Adrenal gland (tissue), 9 donors: ENCODE measurements at regions not wholly inside any gene's neighbourhood (a gene's known extent, or its start where the extent isn't known, plus 50 kb on each side); places are given as distances from the start of the nearest gene placed in this dataset.

Source experiments
- DNase-seq, 7 donors: peaks; one replicate each; pipeline ENCODE4 v3.0.0-alpha.2; 2019 to 2020
- H3K27ac ChIP-seq, 5 donors: fragments of 200-600 bp; sonication (generic) in 4 of 5; 1 replicate in 3 of 5; 2 replicates in 2 of 5; pipeline versions ENCODE4 v1.5.1 to v1.8.0; 2016 to 2020; ENCODE audit warnings: mild to moderate bottlenecking in 1 of 5
- H3K27me3 ChIP-seq: fragments of 200-600 bp; 2 replicates; pipeline ENCODE4 v1.8.0; 2021
- H3K36me3 ChIP-seq, 2 donors: fragments of 200-600 bp; replicated peaks in 1 of 2; 1 replicate in 1 of 2; 2 replicates in 1 of 2; pipeline versions ENCODE4 v1.5.1 to v1.8.0; 2018 to 2022
- H3K4me1 ChIP-seq, 2 donors: fragments of 200-600 bp; replicated peaks in 1 of 2; 1 replicate in 1 of 2; 2 replicates in 1 of 2; pipeline versions ENCODE4 v1.5.1 to v1.8.0; 2018 to 2021
- H3K4me3 ChIP-seq, 4 donors: fragments of 200-600 bp; sonication (generic) in 3 of 4; one replicate each; pipeline ENCODE4 v1.5.1; 2016 to 2018
- H3K9me3 ChIP-seq, 3 donors: fragments of 200-600 bp; sonication (generic) in 1 of 3; replicated peaks in 1 of 3; 1 replicate in 2 of 3; 2 replicates in 1 of 3; pipeline versions ENCODE4 v1.5.1 to v1.8.0; 2016 to 2021
- CTCF ChIP-seq, 6 experiments: fragments of 450-650 bp in 4 of 6; fragments of 200-600 bp in 2 of 6; sonication (generic) in 1 of 6; IDR thresholded peaks; 1 replicate in 5 of 6; 2 replicates in 1 of 6; pipeline versions ENCODE4 v1.5.1 to v1.8.0; 2016 to 2021; ENCODE audit warnings: antibody characterized with exemption in 6 of 6, mild to moderate bottlenecking in 2 of 6, moderate library complexity in 1 of 6
- POLR2A ChIP-seq, 2 donors: fragments of 450-650 bp; IDR thresholded peaks; one replicate each; pipeline ENCODE4 v1.6.1; 2017; ENCODE audit warnings: antibody characterized with exemption in 2 of 2, mild to moderate bottlenecking in 2 of 2, moderate library complexity in 1 of 2
- WGBS, 4 donors: extraction: QIAGEN DNeasy Blood & Tissue Kit in 2 of 4; methylation state at CpG; one replicate each; pipeline versions ENCODE4 v1.1.5 to v1.1.7; 2013 to 2017; 5-methylcytosine and 5-hydroxymethylcytosine counted together
- intact Hi-C, 2 donors: fragments of 100-400 bp; cut with DNase I; formaldehyde crosslinking; loops; one replicate each; pipeline versions ENCODE4 v1.14.1 to v1.15.0; 2022 to 2023
- donor health status: healthy with polysubstance abuse.
- donor health status: Bipolar disorder and iron deficiency.
- donor health status: DM: yes; HTN: yes; CAD: no.
- donor health status: DM: no; HTN: no; CAD: no.
- donor health status: DM: no; HTN: no; CAD: no.

GRCh38 chr7:68288144-68288593 lies 1291.5 kb downstream of the TYW1 start:
- no peaks in the 10 kb centered on the region for H3K9me3 ChIP-seq
- H3K36me3 ChIP-seq = no peaks in the 10 kb centered on the region
- DNase-seq = no peak
- 70 to 84% (median 74%) methylated on average over 4 of the region's 4 CpGs for WGBS, 4 donors
- TF ChIP-seq POLR2A (IDR thresholded peaks at IDR 0.05) = no peak
- TF ChIP-seq CTCF (IDR thresholded peaks at IDR 0.05) = no peak
- no peaks in the 10 kb centered on the region for H3K27me3 ChIP-seq
- H3K27ac ChIP-seq = no peak overlapping the region
- H3K4me1 ChIP-seq = no peaks in the 10 kb centered on the region
- intact Hi-C loops = no loop called here
- no peak overlapping the region for H3K4me3 ChIP-seq

- intact Hi-C loops = no loop called here
- H3K4me1 ChIP-seq = no peaks in the 10 kb centered on the region
- H3K9me3 ChIP-seq = no peaks in the 10 kb centered on the region
- no peak for DNase-seq
- TF ChIP-seq POLR2A (IDR thresholded peaks at IDR 0.05) (no peak), CTCF (IDR thresholded peaks at IDR 0.05) (no peak)
- H3K36me3 ChIP-seq = no peaks in the 10 kb centered on the region
- H3K4me3 ChIP-seq = no peak overlapping the region
- no peak overlapping the region for H3K27ac ChIP-seq
- no peaks in the 10 kb centered on the region for H3K27me3 ChIP-seq
Observed at GRCh38 chr7:68291710-68292109, 1295.1 kb downstream of the TYW1 start.

GRCh38 chr7:68295386-68295785 lies 1298.8 kb downstream of the TYW1 start:
- TF ChIP-seq POLR2A (IDR thresholded peaks at IDR 0.05) = no peak
- TF ChIP-seq CTCF (IDR thresholded peaks at IDR 0.05) = no peak
- H3K27me3 ChIP-seq = no peaks in the 10 kb centered on the region
- intact Hi-C loops = no loop called here
- H3K9me3 ChIP-seq = no peaks in the 10 kb centered on the region
- no peaks in the 10 kb centered on the region for H3K36me3 ChIP-seq
- 54 to 67% (median 61%) methylated on average over 4 of the region's 4 CpGs for WGBS, 4 donors
- H3K27ac ChIP-seq = no peak overlapping the region
- H3K4me3 ChIP-seq = no peak overlapping the region
- H3K4me1 ChIP-seq = no peaks in the 10 kb centered on the region
- no peak for DNase-seq

- Histone ChIP-seq H3K36me3 (no peaks in the 10 kb centered on the region), H3K4me1 (no peaks in the 10 kb centered on the region), H3K4me3 (no peak overlapping the region), H3K27ac (no peak overlapping the region), H3K9me3 (no peaks in the 10 kb centered on the region), H3K27me3 (peaks cover 8% of the 10 kb centered on the region)
- intact Hi-C loops = no loop called here
- DNase-seq = no peak
- 49 to 80% (median 78%) methylated on average over 2 of the region's 2 CpGs for WGBS, 4 donors
- TF ChIP-seq POLR2A (IDR thresholded peaks at IDR 0.05) = no peak
- TF ChIP-seq CTCF (IDR thresholded peaks at IDR 0.05) = no peak
Observed at GRCh38 chr7:68304536-68304935, 1293.7 kb upstream of the AUTS2 start.
